HepG2 (cell line): ENCODE measurements at regions not wholly inside any gene's neighbourhood (a gene's known extent, or its start where the extent isn't known, plus 50 kb on each side); places are given as distances from the start of the nearest gene placed in this dataset.

Experiments
- ATF1 ChIP-seq: IDR thresholded peaks from 2 replicates; pipeline ENCODE4 v1.6.1; 2016; ENCODE audit warnings: mild to moderate bottlenecking, control low read depth
- E2F2 ChIP-seq: sonication (generic); formaldehyde crosslinking; IDR thresholded peaks from 2 replicates; pipeline ENCODE4 v1.4.0; 2020; ENCODE audit warnings: missing genetic modification reagents, borderline replicate concordance
- ERF ChIP-seq: IDR thresholded peaks from 2 replicates; pipeline ENCODE4 v1.6.1; 2018; ENCODE audit warnings: missing biosample characterization, missing genetic modification reagents
- FOXJ3 ChIP-seq: sonication (generic); formaldehyde crosslinking; IDR thresholded peaks from 2 replicates; pipeline ENCODE4 v1.4.0; 2020; ENCODE audit warnings: missing genetic modification reagents, mild to moderate bottlenecking, borderline replicate concordance
- GPN1 ChIP-seq: sonication (generic); formaldehyde crosslinking; IDR thresholded peaks from 2 replicates; pipeline ENCODE4 v1.5.1; 2020; ENCODE audit warnings: missing genetic modification reagents, borderline replicate concordance
- KDM2A ChIP-seq: sonication (generic); formaldehyde crosslinking; IDR thresholded peaks from 2 replicates; pipeline ENCODE4 v1.4.0; 2020; ENCODE audit warnings: low read depth, missing genetic modification reagents, borderline replicate concordance
- KLF6 ChIP-seq: IDR thresholded peaks from 2 replicates; pipeline ENCODE4 v1.8.0; 2016; ENCODE audit warnings: missing biosample characterization, missing genetic modification reagents
- MAF1 ChIP-seq: sonication (generic); formaldehyde crosslinking; IDR thresholded peaks from 2 replicates; pipeline ENCODE4 v1.5.0; 2020; ENCODE audit warnings: missing genetic modification reagents, borderline replicate concordance
- MED13 ChIP-seq: sonication (generic); formaldehyde crosslinking; IDR thresholded peaks from 2 replicates; pipeline ENCODE4 v1.5.0; 2020; ENCODE audit warnings: missing genetic modification reagents
- MEIS1 ChIP-seq: sonication (generic); formaldehyde crosslinking; IDR thresholded peaks from 2 replicates; pipeline ENCODE4 v1.9.0; 2021; ENCODE audit warnings: mild to moderate bottlenecking, missing genetic modification reagents, moderate library complexity, borderline replicate concordance
- NFE2 ChIP-seq: sonication (generic); formaldehyde crosslinking; IDR thresholded peaks from 2 replicates; pipeline ENCODE4 v1.4.0; 2020; ENCODE audit warnings: missing genetic modification reagents
- SIN3B ChIP-seq: fragments of 150-350 bp; IDR thresholded peaks from 2 replicates; pipeline ENCODE4 v1.6.1; 2014; ENCODE audit warnings: low read length
- SRSF4 ChIP-seq: fragments of 200-400 bp; formaldehyde crosslinking; IDR thresholded peaks from one replicate; pipeline ENCODE4 v1.6.1; 2018; ENCODE audit warnings: mild to moderate bottlenecking, low read depth, low read length, moderate library complexity; ENCODE audit not compliant: poor library complexity, severe bottlenecking
- TAF15 ChIP-seq: fragments of 200-400 bp; formaldehyde crosslinking; IDR thresholded peaks from one replicate; pipeline ENCODE4 v1.6.1; 2018; ENCODE audit warnings: mild to moderate bottlenecking, low read depth, low read length; ENCODE audit not compliant: poor library complexity, severe bottlenecking
- TEAD3 ChIP-seq: optimal IDR thresholded peaks from 2 replicates; pipeline ENCODE3; 2016; ENCODE audit warnings: borderline replicate concordance
- TFAP4 ChIP-seq: sonication (generic); IDR thresholded peaks from 2 replicates; pipeline ENCODE4 v1.6.1; 2016; ENCODE audit warnings: low read depth, borderline replicate concordance
- ZBTB1 ChIP-seq: sonication (generic); formaldehyde crosslinking; IDR thresholded peaks from 2 replicates; pipeline ENCODE4 v1.4.0; 2020; ENCODE audit warnings: missing genetic modification reagents, borderline replicate concordance
- ZBTB21 ChIP-seq: sonication (generic); formaldehyde crosslinking; IDR thresholded peaks from 2 replicates; pipeline ENCODE4 v1.4.0; 2020; ENCODE audit warnings: missing genetic modification reagents
- ZNF24 ChIP-seq: fragments of 450-650 bp; IDR thresholded peaks from 2 replicates; pipeline ENCODE4 v1.6.1; 2017; ENCODE audit warnings: antibody characterized with exemption, mild to moderate bottlenecking
- ZNF367 ChIP-seq: sonication (generic); formaldehyde crosslinking; IDR thresholded peaks from 2 replicates; pipeline ENCODE4 v1.4.0; 2020; ENCODE audit warnings: missing genetic modification reagents, borderline replicate concordance
- ZNF468 ChIP-seq: sonication (generic); formaldehyde crosslinking; IDR thresholded peaks from 2 replicates; pipeline ENCODE4 v1.8.0; 2022; ENCODE audit warnings: mild to moderate bottlenecking, moderate library complexity, missing genetic modification reagents
- ZNF503 ChIP-seq: sonication (generic); formaldehyde crosslinking; IDR thresholded peaks from 2 replicates; pipeline ENCODE4 v1.4.0; 2020; ENCODE audit warnings: missing genetic modification reagents
- ZNF580 ChIP-seq: IDR thresholded peaks from 2 replicates; pipeline ENCODE4 v1.6.1; 2016; ENCODE audit warnings: low read depth, borderline replicate concordance
- ZNF629 ChIP-seq: sonication (generic); formaldehyde crosslinking; conservative IDR thresholded peaks from 2 replicates; pipeline ENCODE4 v1.5.0; 2020; ENCODE audit warnings: missing genetic modification reagents
- ZNF790 ChIP-seq: sonication (generic); formaldehyde crosslinking; IDR thresholded peaks from 2 replicates; pipeline ENCODE4 v1.8.0; 2022; ENCODE audit warnings: missing genetic modification reagents, mild to moderate bottlenecking, borderline replicate concordance
- ZNF792 ChIP-seq: IDR thresholded peaks from 2 replicates; pipeline ENCODE4 v1.6.1; 2016
- ZNF816 ChIP-seq: sonication (generic); formaldehyde crosslinking; IDR thresholded peaks from 2 replicates; pipeline ENCODE4 v1.8.0; 2022; ENCODE audit warnings: missing genetic modification reagents, mild to moderate bottlenecking, borderline replicate concordance

DNA sequence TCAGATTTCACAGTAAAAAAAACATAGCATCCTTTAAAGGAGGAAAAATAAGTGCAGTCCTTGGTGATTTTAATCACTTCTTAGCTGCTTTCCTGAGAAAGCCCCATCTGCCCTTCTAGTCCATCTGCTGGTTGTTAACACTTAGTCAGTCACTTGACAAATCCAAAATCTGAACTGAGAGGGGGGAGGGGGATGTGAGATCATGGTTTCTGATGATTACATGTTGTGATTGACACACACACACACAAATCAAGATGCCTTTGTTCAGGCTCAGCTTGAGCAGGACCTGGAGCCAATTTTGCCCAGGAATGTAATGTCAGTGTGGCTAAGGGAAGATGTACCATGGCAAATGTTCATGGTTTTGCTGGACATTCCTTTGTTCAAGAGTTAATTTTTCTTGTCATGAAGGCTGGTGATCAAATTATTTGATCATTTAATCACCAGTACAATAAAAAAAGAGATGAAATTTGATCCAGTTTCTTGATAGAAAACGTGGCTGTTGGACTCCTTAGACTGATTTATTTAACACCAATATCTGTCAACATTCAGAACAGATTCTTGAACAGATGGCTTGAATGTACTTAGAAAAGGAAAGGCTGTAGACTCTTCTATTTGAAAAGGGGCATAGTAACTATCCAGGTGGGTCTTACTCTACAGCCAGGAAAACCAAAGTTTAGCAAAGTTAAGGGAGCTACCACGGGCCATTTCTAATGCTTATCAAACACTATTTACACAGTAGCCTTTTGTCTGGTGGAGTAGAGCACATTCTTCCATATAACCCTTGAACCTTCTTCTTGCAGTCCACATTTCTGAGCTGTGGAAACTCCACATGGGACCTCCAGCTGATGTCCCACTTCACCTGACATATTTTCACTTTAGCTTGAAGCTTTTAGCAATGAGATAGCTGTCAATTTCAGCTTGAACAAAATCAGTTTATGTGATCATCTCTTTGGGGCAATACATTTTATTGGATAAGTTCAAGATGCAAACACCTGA lies 408.7 kb downstream of the PIK3C3 start (continued):
- TF ChIP-seq FOXJ3 (CRISPR knock-in tag) (peak; percentile 25; the same call in 1 of the 2 replicates), ZNF629 (CRISPR knock-in tag) (no peak), ZNF503 (no peak), ZBTB21 (CRISPR knock-in tag) (no peak), KLF6 (CRISPR knock-in tag) (no peak), ZNF580 (CRISPR knock-in tag) (no peak), NFE2 (CRISPR knock-in tag) (no peak), ZNF816 (CRISPR knock-in tag) (no peak), ZNF792 (no peak), GPN1 (CRISPR knock-in tag) (no peak), MEIS1 (CRISPR knock-in tag) (no peak), KDM2A (CRISPR knock-in tag) (no peak), TEAD3 (CRISPR knock-in tag) (peak; percentile 42), E2F2 (CRISPR knock-in tag) (no peak), SIN3B (no peak), ZNF790 (CRISPR knock-in tag) (no peak), ZBTB1 (CRISPR knock-in tag) (no peak), ATF1 (CRISPR knock-in tag) (no peak), MAF1 (no peak), TFAP4 (peak; percentile 53; the same call in 1 of the 2 replicates), ZNF468 (no peak), SRSF4 (no peak), ERF (CRISPR knock-in tag) (no peak), MED13 (CRISPR knock-in tag) (no peak), ZNF367 (CRISPR knock-in tag) (no peak), ZNF24 (no peak), TAF15 (no peak)
